Mesenchymal stem cell (in vitro differentiated cells and primary cell): ENCODE measurements at regions not wholly inside any gene's neighbourhood (a gene's known extent, or its start where the extent isn't known, plus 50 kb on each side); places are given as distances from the start of the nearest gene placed in this dataset.

Experiments
- DNase-seq: peaks from one replicate; pipeline ENCODE4 v3.0.0-alpha.2; 2013
- H2AFZ ChIP-seq: one replicate; pipeline ENCODE4 v1.6.1; 2013; ENCODE audit warnings: low read depth, mild to moderate bottlenecking, control low read depth, inconsistent platforms, low read length, moderate library complexity
- H2AK5ac ChIP-seq: 2 replicates; pipeline ENCODE4 v1.6.1; 2013; ENCODE audit warnings: low read length, moderate library complexity, mild to moderate bottlenecking, inconsistent platforms; ENCODE audit not compliant: severe bottlenecking
- H2BK120ac ChIP-seq: one replicate; pipeline ENCODE4 v1.6.1; 2013; ENCODE audit warnings: low read depth, mild to moderate bottlenecking, inconsistent platforms, low read length, moderate library complexity
- H2BK12ac ChIP-seq, 2 experiments: one replicate each; pipeline ENCODE4 v1.6.1; 2013; ENCODE audit warnings: inconsistent platforms in 2 of 2, low read length in 2 of 2, mild to moderate bottlenecking in 2 of 2, moderate library complexity in 2 of 2, control low read depth in 1 of 2
- H2BK15ac ChIP-seq: one replicate; pipeline ENCODE4 v1.6.1; 2013; ENCODE audit warnings: mild to moderate bottlenecking, low read depth, inconsistent platforms; ENCODE audit not compliant: poor library complexity, severe bottlenecking
- H2BK5ac ChIP-seq: 2 replicates; pipeline ENCODE4 v1.6.1; 2013; ENCODE audit warnings: low read depth, mild to moderate bottlenecking, low read length, control low read depth, inconsistent platforms; ENCODE audit not compliant: poor library complexity, severe bottlenecking
- H3K14ac ChIP-seq, 2 experiments: one replicate each; pipeline ENCODE4 v1.6.1; 2013; ENCODE audit warnings: inconsistent platforms in 2 of 2, low read length in 2 of 2, control low read depth in 1 of 2, mild to moderate bottlenecking in 1 of 2, moderate library complexity in 1 of 2
- H3K18ac ChIP-seq, 2 experiments: one replicate each; pipeline ENCODE4 v1.6.1; 2013; ENCODE audit warnings: inconsistent platforms in 2 of 2, low read length in 2 of 2, control low read depth in 1 of 2, low read depth in 1 of 2, mild to moderate bottlenecking in 1 of 2
- H3K23ac ChIP-seq, 2 experiments: one replicate each; pipeline ENCODE4 v1.6.1; 2013; ENCODE audit warnings: inconsistent platforms in 2 of 2, low read length in 2 of 2, mild to moderate bottlenecking in 2 of 2, moderate library complexity in 2 of 2, control low read depth in 1 of 2
- H3K27ac ChIP-seq: 2 replicates; pipeline ENCODE4 v1.5.1; 2013; ENCODE audit warnings: mild to moderate bottlenecking, moderate library complexity, low read length, control low read depth, inconsistent platforms; ENCODE audit not compliant: poor library complexity, severe bottlenecking
- H3K27me3 ChIP-seq, 2 experiments: 2 replicates each; pipeline versions ENCODE4 v1.6.1 to v1.7.0; 2013; ENCODE audit warnings: low read length in 2 of 2, mild to moderate bottlenecking in 2 of 2, moderate library complexity in 2 of 2, control low read depth in 1 of 2, inconsistent platforms in 1 of 2; ENCODE audit not compliant: control insufficient read depth in 1 of 2, insufficient read depth in 1 of 2
- H3K36me3 ChIP-seq, 2 experiments: 2 replicates each; pipeline versions ENCODE4 v1.6.1 to v1.7.0; 2013; ENCODE audit warnings: low read length in 2 of 2, control low read depth in 1 of 2, inconsistent platforms in 1 of 2, low read depth in 1 of 2, mild to moderate bottlenecking in 1 of 2; ENCODE audit not compliant: insufficient read depth in 2 of 2, control insufficient read depth in 1 of 2
- H3K4ac ChIP-seq, 2 experiments: one replicate each; pipeline ENCODE4 v1.6.1; 2013; ENCODE audit warnings: inconsistent platforms in 2 of 2, low read length in 2 of 2, mild to moderate bottlenecking in 2 of 2, moderate library complexity in 2 of 2, control low read depth in 1 of 2, low read depth in 1 of 2
- H3K4me1 ChIP-seq: 2 replicates; pipeline ENCODE4 v1.6.1; 2013; ENCODE audit warnings: low read depth, low read length, control low read depth; ENCODE audit not compliant: control insufficient read depth, insufficient read depth
- H3K4me2 ChIP-seq: 2 replicates; pipeline ENCODE4 v1.6.1; 2013; ENCODE audit warnings: low read length, mild to moderate bottlenecking, inconsistent platforms; ENCODE audit not compliant: poor library complexity, severe bottlenecking
- H3K4me3 ChIP-seq, 2 experiments: 2 replicates each; pipeline versions ENCODE4 v1.5.1 to v1.7.0; 2013; ENCODE audit warnings: low read length in 2 of 2, mild to moderate bottlenecking in 2 of 2, control low read depth in 1 of 2, low read depth in 1 of 2; ENCODE audit not compliant: insufficient read depth in 1 of 2
- H3K79me1 ChIP-seq: replicated peaks from 2 replicates; pipeline ENCODE4 v1.6.1; 2013; ENCODE audit warnings: mild to moderate bottlenecking, control low read depth, low read length, inconsistent platforms; ENCODE audit not compliant: poor library complexity, severe bottlenecking
- H3K9ac ChIP-seq: 2 replicates; pipeline ENCODE4 v1.7.0; 2013; ENCODE audit warnings: mild to moderate bottlenecking, low read length, moderate library complexity
- H3K9me3 ChIP-seq: 2 replicates; pipeline ENCODE4 v1.7.0; 2013; ENCODE audit warnings: mild to moderate bottlenecking, low read length; ENCODE audit not compliant: control insufficient read depth
- H4K8ac ChIP-seq: one replicate; pipeline ENCODE4 v1.6.1; 2013; ENCODE audit warnings: inconsistent platforms, mild to moderate bottlenecking, low read length, moderate library complexity
- H4K91ac ChIP-seq: one replicate; pipeline ENCODE4 v1.6.1; 2013; ENCODE audit warnings: mild to moderate bottlenecking, low read length, inconsistent platforms
- WGBS: methylation state at CpG from one replicate; pipeline ENCODE4 v1.1.7; 2013; ENCODE audit warnings: mixed read lengths; 5-methylcytosine and 5-hydroxymethylcytosine counted together

GRCh38 chr2:10201201-10201600 lies 78.7 kb downstream of the RRM2 start:
- H2BK5ac ChIP-seq: no peak overlapping the region
- no peak overlapping the region for H2BK12ac ChIP-seq
- no peaks in the 10 kb centered on the region for H3K79me1 ChIP-seq
- DNase-seq: no peak
- H2AK5ac ChIP-seq: no peak overlapping the region
- H2BK15ac ChIP-seq: no peak overlapping the region
- no peak overlapping the region for H3K27ac ChIP-seq
- H2BK120ac ChIP-seq: no peak overlapping the region
- H3K18ac ChIP-seq: no peak overlapping the region
- no peaks in the 10 kb centered on the region for H3K36me3 ChIP-seq
- H3K9ac ChIP-seq: no peak overlapping the region
- peaks cover 8 to 10% of the 10 kb centered on the region in 2 experiments for H3K27me3 ChIP-seq
- H3K4me3 ChIP-seq: no peak overlapping the region
- WGBS: 88% methylated on average over 4 of the region's 4 CpGs
- no peaks in the 10 kb centered on the region for H3K9me3 ChIP-seq
- no peaks in the 10 kb centered on the region for H3K4me1 ChIP-seq
- H3K4ac ChIP-seq: no peak overlapping the region
- no peak overlapping the region for H3K4me2 ChIP-seq
- H4K8ac ChIP-seq: no peak overlapping the region
- no peak overlapping the region for H3K23ac ChIP-seq
- H2AFZ ChIP-seq: no peak overlapping the region
- no peak overlapping the region for H4K91ac ChIP-seq
- H3K14ac ChIP-seq: no peak overlapping the region

GRCh38 chr2:10202131-10202665 lies 79.7 kb downstream of the RRM2 start:
- Histone ChIP-seq H3K27ac (no peak overlapping the region), H3K9ac (no peak overlapping the region), H4K91ac (no peak overlapping the region), H3K4me1 (no peaks in the 10 kb centered on the region), H2BK15ac (no peak overlapping the region), H4K8ac (no peak overlapping the region), H2BK12ac (no peak overlapping the region), H2BK120ac (no peak overlapping the region), H3K18ac (no peak overlapping the region), H2AK5ac (no peak overlapping the region), H3K23ac (no peak overlapping the region), H3K79me1 (no peaks in the 10 kb centered on the region), H3K14ac (no peak overlapping the region), H3K4ac (no peak overlapping the region), H3K4me3 (no peak overlapping the region), H2BK5ac (no peak overlapping the region), H3K4me2 (no peak overlapping the region), H3K27me3 (peaks cover 10 to 12% of the 10 kb centered on the region in 2 experiments), H2AFZ (no peak overlapping the region), H3K9me3 (no peaks in the 10 kb centered on the region), H3K36me3 (no peaks in the 10 kb centered on the region)
- no peak for DNase-seq
- 85% methylated on average over 4 of the region's 4 CpGs for WGBS

GRCh38 chr2:10204326-10205161 lies 82.0 kb downstream of the RRM2 start:
- H3K9me3 ChIP-seq: no peaks in the 10 kb centered on the region
- no peaks in the 10 kb centered on the region for H3K36me3 ChIP-seq
- no peak overlapping the region for H2AFZ ChIP-seq
- no peak overlapping the region for H2BK120ac ChIP-seq
- H3K4me1 ChIP-seq: no peaks in the 10 kb centered on the region
- no peak overlapping the region for H3K23ac ChIP-seq
- no peak overlapping the region for H4K8ac ChIP-seq
- H3K4me3 ChIP-seq: no peak overlapping the region
- H2BK15ac ChIP-seq: peak overlapping the region; percentile 45
- DNase-seq: no peak
- H2AK5ac ChIP-seq: no peak overlapping the region
- no peak overlapping the region for H3K18ac ChIP-seq
- H2BK12ac ChIP-seq: no peak overlapping the region
- 88% methylated on average over 25 of the region's 25 CpGs for WGBS
- H3K9ac ChIP-seq: no peak overlapping the region
- H3K4ac ChIP-seq: no peak overlapping the region
- peak overlapping the region; percentile 29 for H4K91ac ChIP-seq
- no peaks in the 10 kb centered on the region for H3K79me1 ChIP-seq
- no peak overlapping the region for H3K4me2 ChIP-seq
- H3K27me3 ChIP-seq: peaks cover 17 to 18% of the 10 kb centered on the region in 2 experiments
- H3K27ac ChIP-seq: no peak overlapping the region
- H3K14ac ChIP-seq: no peak overlapping the region
- no peak overlapping the region for H2BK5ac ChIP-seq

- Histone ChIP-seq H3K4ac (no peak overlapping the region), H2AFZ (no peak overlapping the region), H3K27ac (no peak overlapping the region), H3K9ac (no peak overlapping the region), H3K4me3 (no peak overlapping the region), H2BK15ac (no peak overlapping the region), H3K23ac (no peak overlapping the region), H3K4me2 (no peak overlapping the region), H2BK12ac (no peak overlapping the region), H3K36me3 (no peaks in the 10 kb centered on the region), H4K91ac (no peak overlapping the region), H3K9me3 (no peaks in the 10 kb centered on the region), H4K8ac (no peak overlapping the region), H3K18ac (no peak overlapping the region), H3K79me1 (no peaks in the 10 kb centered on the region), H3K4me1 (no peaks in the 10 kb centered on the region), H2AK5ac (no peak overlapping the region), H2BK120ac (no peak overlapping the region), H2BK5ac (no peak overlapping the region), H3K14ac (no peak overlapping the region), H3K27me3 (peaks cover 19 to 21% of the 10 kb centered on the region in 2 experiments)
- DNase-seq: no peak
- WGBS: 96% methylated on average over 9 of the region's 9 CpGs
Measured at GRCh38 chr2:10205162-10205475, 82.6 kb downstream of the RRM2 start.
